Endothelial cell of umbilical vein (primary cell): ENCODE measurements at regions not wholly inside any gene's neighbourhood (a gene's known extent, or its start where the extent isn't known, plus 50 kb on each side); places are given as distances from the start of the nearest gene placed in this dataset.

Experiments
- BruUV-seq: library from RNA; stranded (reverse); fragments of 400-500 nt; replicated peaks from 2 replicates; lab custom pipeline; 2021; lab: Mats Ljungman, UMichigan
- CTCF ChIA-PET: fragments of 300-600, 350-600 bp; sonication (Branson Sonifier 250); formaldehyde crosslinking; loops from one replicate; lab custom pipeline; 2021; ENCODE audit warnings: antibody characterized with exemption, inconsistent platforms; lab: Charles Lee
- POLR2A ChIA-PET: fragments of 300-600, 350-600 bp; sonication (Branson Sonifier 250); formaldehyde crosslinking; loops from one replicate; lab custom pipeline; 2021; ENCODE audit warnings: antibody characterized with exemption, inconsistent platforms; lab: Charles Lee
- DNase-seq: peaks from one replicate; pipeline ENCODE4 v3.0.0-alpha.2; 2011; ENCODE audit warnings: low read depth, low spot score
- FAIRE-seq: peaks from 2 replicates; lab custom pipeline; 2011; peaks lifted over from hg19 to GRCh38; lab: Jason Lieb, UNC
- H2AFZ ChIP-seq: 2 replicates; pipeline ENCODE4 v1.6.0; 2012; ENCODE audit warnings: low read depth, low read length, control low read depth, inconsistent platforms
- H3K27ac ChIP-seq: 2 replicates; pipeline ENCODE4 v1.5.1; 2011; ENCODE audit warnings: low read depth, mild to moderate bottlenecking, control low read depth, low read length, moderate library complexity; ENCODE audit not compliant: insufficient read depth
- H3K27me3 ChIP-seq, 2 experiments: 2 replicates each; pipeline versions ENCODE4 v1.6.0 to v1.6.1; 2011; ENCODE audit warnings: low read length in 2 of 2, mixed read lengths in 1 of 2; ENCODE audit not compliant: control insufficient read depth in 2 of 2, insufficient read depth in 2 of 2
- H3K36me3 ChIP-seq, 2 experiments: 2 replicates in 1 of 2; 3 replicates in 1 of 2; pipeline ENCODE4 v1.5.1; 2011; ENCODE audit warnings: low read length in 2 of 2, mild to moderate bottlenecking in 1 of 2, moderate library complexity in 1 of 2; ENCODE audit not compliant: control insufficient read depth in 2 of 2, insufficient read depth in 2 of 2; ENCODE audit errors: extremely low read depth in 1 of 2
- H3K4me1 ChIP-seq: 3 replicates; pipeline ENCODE4 v1.5.1; 2011; ENCODE audit warnings: mild to moderate bottlenecking, low read length; ENCODE audit not compliant: control insufficient read depth, insufficient read depth; ENCODE audit errors: extremely low read depth
- H3K4me2 ChIP-seq: 2 replicates; pipeline ENCODE4 v1.6.1; 2011; ENCODE audit warnings: low read length, control low read depth, mixed read lengths; ENCODE audit not compliant: insufficient read depth
- H3K4me3 ChIP-seq, 3 experiments: fragments of 200-600 bp in 1 of 3; sonication (generic), shearing (Covaris generic) in 1 of 3; replicated peaks in 1 of 3; 2 replicates each; pipeline ENCODE4 v1.5.1; 2011 to 2016; ENCODE audit warnings: control low read depth in 3 of 3, low read length in 3 of 3, mild to moderate bottlenecking in 2 of 3, inconsistent platforms in 1 of 3, low read depth in 1 of 3, moderate library complexity in 1 of 3; ENCODE audit not compliant: insufficient read depth in 1 of 3
- H3K79me2 ChIP-seq: 2 replicates; pipeline ENCODE4 v1.6.0; 2012; ENCODE audit warnings: low read length, inconsistent platforms; ENCODE audit not compliant: control insufficient read depth, insufficient read depth
- H3K9ac ChIP-seq: replicated peaks from 2 replicates; pipeline ENCODE3; 2011; ENCODE audit warnings: low read length, control low read depth; ENCODE audit not compliant: insufficient read depth; ENCODE audit errors: extremely low read depth
- H3K9me1 ChIP-seq: replicated peaks from 3 replicates; pipeline ENCODE4 v1.6.0; 2011; ENCODE audit warnings: mild to moderate bottlenecking, low read length; ENCODE audit not compliant: control insufficient read depth, insufficient read depth; ENCODE audit errors: extremely low read depth
- H3K9me3 ChIP-seq: replicated peaks from 2 replicates; pipeline ENCODE4 v1.5.1; 2012; ENCODE audit warnings: low read length, inconsistent platforms; ENCODE audit not compliant: control insufficient read depth, insufficient read depth
- H4K20me1 ChIP-seq: replicated peaks from 2 replicates; pipeline ENCODE3; 2011; ENCODE audit warnings: mild to moderate bottlenecking, low read length; ENCODE audit not compliant: control insufficient read depth, insufficient read depth; ENCODE audit errors: extremely low read depth
- CTCF ChIP-seq, 2 donors: IDR thresholded peaks; 1 replicate in 1 of 2; 2 replicates in 1 of 2; pipeline ENCODE4 v1.5.1; 2011; ENCODE audit warnings: low read length in 2 of 2, mild to moderate bottlenecking in 2 of 2, moderate library complexity in 2 of 2, control low read depth in 1 of 2, inconsistent platforms in 1 of 2, low read depth in 1 of 2; ENCODE audit not compliant: insufficient read depth in 1 of 2; ENCODE audit errors: extremely low read depth in 1 of 2
- EZH2 ChIP-seq: IDR thresholded peaks from 2 replicates; pipeline ENCODE4 v1.6.1; 2012; ENCODE audit warnings: borderline replicate concordance, low read depth, mild to moderate bottlenecking, moderate library complexity, low read length, inconsistent platforms; ENCODE audit not compliant: severe bottlenecking
- FOS ChIP-seq: IDR thresholded peaks from 2 replicates; pipeline ENCODE4 v1.6.1; 2011; ENCODE audit warnings: mild to moderate bottlenecking, low read length, moderate library complexity, borderline replicate concordance; ENCODE audit not compliant: insufficient read depth
- GATA2 ChIP-seq: IDR thresholded peaks from 2 replicates; pipeline ENCODE4 v1.7.0; 2011; ENCODE audit warnings: low read depth, mild to moderate bottlenecking, moderate library complexity, mixed read lengths, low read length; ENCODE audit not compliant: insufficient read length, insufficient read depth
- JUN ChIP-seq: IDR thresholded peaks from 2 replicates; pipeline ENCODE4 v1.6.1; 2011; ENCODE audit warnings: borderline replicate concordance, low read depth; ENCODE audit not compliant: insufficient read length, insufficient read depth
- MAX ChIP-seq: IDR thresholded peaks from 2 replicates; pipeline ENCODE4 v1.6.1; 2011; ENCODE audit not compliant: insufficient read depth, insufficient read length
- MYC ChIP-seq: IDR thresholded peaks from one replicate; pipeline ENCODE4 v1.6.1; 2011; ENCODE audit warnings: mild to moderate bottlenecking, low read depth, low read length
- POLR2A ChIP-seq: IDR thresholded peaks from 2 replicates; pipeline ENCODE4 v1.6.1; 2012; ENCODE audit warnings: low read depth, mild to moderate bottlenecking, control low read depth, low read length
- POLR2AphosphoS5 ChIP-seq: IDR thresholded peaks from 2 replicates; pipeline ENCODE4 v1.6.1; 2012; ENCODE audit warnings: low read depth, mild to moderate bottlenecking, control low read depth, low read length, moderate library complexity; ENCODE audit not compliant: insufficient read depth
- dilution Hi-C: fragments of 300-500 bp; cut with MboI; formaldehyde crosslinking; loops from one replicate; pipeline ENCODE4 v1.15.0; 2019; ENCODE audit warnings: low sequenced_read_pairs; ENCODE audit not compliant: extremely low pct_ligation_motif_present
- intact Hi-C: fragments of 100-400 bp; cut with micrococcal nuclease; formaldehyde crosslinking; loops from one replicate; pipeline ENCODE4 v1.10.0; 2022

GRCh38 chr15:37865687-37866086 lies 68.8 kb upstream of the TMCO5A start:
- H3K36me3 ChIP-seq, result no peaks in the 10 kb centered on the region
- BruUV-seq, result no TSS peak
- H3K27ac ChIP-seq, result no peak overlapping the region
- no peak for FAIRE-seq
- dilution Hi-C loops (no loop called here), intact Hi-C loops (no loop called here)
- no peaks in the 10 kb centered on the region for H3K9me3 ChIP-seq
- H3K4me2 ChIP-seq, result no peak overlapping the region
- no peaks in the 10 kb centered on the region for H4K20me1 ChIP-seq
- H3K27me3 ChIP-seq, result peaks cover 2 to 6% of the 10 kb centered on the region in 2 experiments
- no peak for DNase-seq
- no peak overlapping the region for H3K9ac ChIP-seq
- no peak overlapping the region for H3K4me3 ChIP-seq
- no peak overlapping the region for H2AFZ ChIP-seq
- no peaks in the 10 kb centered on the region for H3K9me1 ChIP-seq
- CTCF ChIA-PET, result no interaction called here
- POLR2A ChIA-PET, result no interaction called here
- no peaks in the 10 kb centered on the region for H3K4me1 ChIP-seq
- TF ChIP-seq MAX, result no peak
- TF ChIP-seq EZH2, result no peak
- no peak for TF ChIP-seq POLR2A
- no peak for TF ChIP-seq POLR2AphosphoS5
- TF ChIP-seq FOS, result no peak
- no peak for TF ChIP-seq GATA2
- TF ChIP-seq JUN, result no peak
- no peak for TF ChIP-seq CTCF (IDR thresholded peaks at IDR 0.05; ENCODE audit: extremely low read depth in 1 of 2, insufficient read depth in 1 of 2, low read depth in 1 of 2, low read length in 2 of 2)
- TF ChIP-seq MYC, result no peak
- no peaks in the 10 kb centered on the region for H3K79me2 ChIP-seq
